ENCODE measurements at regions not wholly inside any gene's neighbourhood (a gene's known extent, or its start where the extent isn't known, plus 50 kb on each side); places are given as distances from the start of the nearest gene placed in this dataset.

- intact Hi-C loops (cut with DNase I) = no loop called here
- H3K27ac ChIP-seq (replicated peaks in 1 of 4) = no peak overlapping the region
- H3K36me3 ChIP-seq = no peaks in the 10 kb centered on the region
- H3K4me1 ChIP-seq = peaks cover 0 to 7% (median 2%) of the 10 kb centered on the region in 4 donors
- no peak for TF ChIP-seq POLR2A (IDR thresholded peaks at IDR 0.05; ENCODE audit: low read depth)
- TF ChIP-seq EP300 (IDR thresholded peaks at IDR 0.05) = no peak
- TF ChIP-seq, protein P1, sequence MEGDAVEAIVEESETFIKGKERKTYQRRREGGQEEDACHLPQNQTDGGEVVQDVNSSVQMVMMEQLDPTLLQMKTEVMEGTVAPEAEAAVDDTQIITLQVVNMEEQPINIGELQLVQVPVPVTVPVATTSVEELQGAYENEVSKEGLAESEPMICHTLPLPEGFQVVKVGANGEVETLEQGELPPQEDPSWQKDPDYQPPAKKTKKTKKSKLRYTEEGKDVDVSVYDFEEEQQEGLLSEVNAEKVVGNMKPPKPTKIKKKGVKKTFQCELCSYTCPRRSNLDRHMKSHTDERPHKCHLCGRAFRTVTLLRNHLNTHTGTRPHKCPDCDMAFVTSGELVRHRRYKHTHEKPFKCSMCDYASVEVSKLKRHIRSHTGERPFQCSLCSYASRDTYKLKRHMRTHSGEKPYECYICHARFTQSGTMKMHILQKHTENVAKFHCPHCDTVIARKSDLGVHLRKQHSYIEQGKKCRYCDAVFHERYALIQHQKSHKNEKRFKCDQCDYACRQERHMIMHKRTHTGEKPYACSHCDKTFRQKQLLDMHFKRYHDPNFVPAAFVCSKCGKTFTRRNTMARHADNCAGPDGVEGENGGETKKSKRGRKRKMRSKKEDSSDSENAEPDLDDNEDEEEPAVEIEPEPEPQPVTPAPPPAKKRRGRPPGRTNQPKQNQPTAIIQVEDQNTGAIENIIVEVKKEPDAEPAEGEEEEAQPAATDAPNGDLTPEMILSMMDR (IDR thresholded peaks at IDR 0.05) = no peak
- TF ChIP-seq POLR2AphosphoS5 (IDR thresholded peaks at IDR 0.05) = no peak
- H3K27me3 ChIP-seq = peaks cover 0 to 22% (median 0%) of the 10 kb centered on the region in 4 donors
- no peak for DNase-seq (ENCODE audit: extremely low spot score)
- WGBS = 5% methylated on average over 16 of the region's 16 CpGs
- no peaks in the 10 kb centered on the region for H3K9me3 ChIP-seq
- H3K4me3 ChIP-seq = no peak overlapping the region
Observed at GRCh38 chr18:72692086-72692485, 147.9 kb upstream of the CBLN2 start.

DNA sequence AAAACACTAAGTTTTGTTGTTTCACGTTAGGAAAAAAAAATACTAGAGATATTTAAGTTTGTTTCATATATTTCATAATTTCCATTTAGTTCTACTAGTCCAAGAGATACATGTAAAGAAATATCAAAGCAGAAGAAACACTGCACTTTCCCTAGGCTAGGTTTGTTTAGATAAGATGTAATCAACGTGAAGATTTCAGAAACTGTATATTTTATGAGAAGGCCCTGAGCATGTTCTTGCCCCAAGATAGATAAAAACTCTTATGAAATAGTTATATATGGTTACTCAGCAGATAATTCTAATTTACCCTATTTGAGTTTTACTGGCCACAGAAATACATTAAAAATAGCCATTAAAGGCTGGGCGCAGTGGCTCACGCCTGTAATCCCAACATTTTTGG, 143.6 kb upstream of the CBLN2 start:
- H3K27me3 ChIP-seq = peaks cover 0 to 12% (median 0%) of the 10 kb centered on the region in 4 donors
- H3K27ac ChIP-seq (replicated peaks in 1 of 4) = no peak overlapping the region
- intact Hi-C loops (cut with DNase I) = no loop called here
- TF ChIP-seq POLR2AphosphoS5 (IDR thresholded peaks at IDR 0.05) (no peak), EP300 (IDR thresholded peaks at IDR 0.05) (no peak), POLR2A (IDR thresholded peaks at IDR 0.05; ENCODE audit: low read depth) (no peak)
- H3K4me3 ChIP-seq = no peak overlapping the region
- no peaks in the 10 kb centered on the region for H3K9me3 ChIP-seq
- 63% methylated on average over 4 of the region's 4 CpGs for WGBS
- DNase-seq (ENCODE audit: extremely low spot score) = no peak
- H3K36me3 ChIP-seq = no peaks in the 10 kb centered on the region
- H3K4me1 ChIP-seq = peaks cover 0 to 7% (median 2%) of the 10 kb centered on the region in 4 donors

DNA sequence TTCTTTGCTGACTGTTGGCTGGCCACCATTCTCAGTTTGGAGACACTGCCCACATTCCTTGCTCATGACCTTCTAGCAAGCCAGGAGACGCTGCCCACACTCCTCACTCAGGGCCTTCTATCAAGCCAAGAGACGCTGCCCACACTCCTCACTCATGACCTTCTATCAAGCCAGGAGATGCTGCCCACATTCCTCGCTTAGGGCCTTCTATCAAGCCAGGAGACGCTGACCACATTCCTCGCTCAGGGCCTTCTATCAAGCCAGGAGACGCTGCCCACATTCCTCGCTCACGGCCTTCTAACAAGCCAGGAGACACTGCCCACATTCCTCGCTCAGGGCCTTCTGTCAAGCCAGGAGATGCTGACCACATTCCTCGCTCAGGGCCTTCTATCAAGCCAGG, 131.3 kb upstream of the CBLN2 start:
- no peak overlapping the region for H3K27ac ChIP-seq (replicated peaks in 1 of 4)
- no peaks in the 10 kb centered on the region for H3K4me1 ChIP-seq
- no peak for DNase-seq (ENCODE audit: extremely low spot score)
- no peaks in the 10 kb centered on the region for H3K9me3 ChIP-seq
- 64% methylated on average over 10 of the region's 10 CpGs for WGBS
- intact Hi-C loops (cut with DNase I) = no loop called here
- TF ChIP-seq, protein P1 (IDR thresholded peaks at IDR 0.05) = no peak
- TF ChIP-seq EP300 (IDR thresholded peaks at IDR 0.05) (no peak), POLR2A (IDR thresholded peaks at IDR 0.05; ENCODE audit: low read depth) (no peak), POLR2AphosphoS5 (IDR thresholded peaks at IDR 0.05) (no peak)
- no peaks in the 10 kb centered on the region for H3K27me3 ChIP-seq
- H3K36me3 ChIP-seq = no peaks in the 10 kb centered on the region
- H3K4me3 ChIP-seq = no peak overlapping the region

DNA sequence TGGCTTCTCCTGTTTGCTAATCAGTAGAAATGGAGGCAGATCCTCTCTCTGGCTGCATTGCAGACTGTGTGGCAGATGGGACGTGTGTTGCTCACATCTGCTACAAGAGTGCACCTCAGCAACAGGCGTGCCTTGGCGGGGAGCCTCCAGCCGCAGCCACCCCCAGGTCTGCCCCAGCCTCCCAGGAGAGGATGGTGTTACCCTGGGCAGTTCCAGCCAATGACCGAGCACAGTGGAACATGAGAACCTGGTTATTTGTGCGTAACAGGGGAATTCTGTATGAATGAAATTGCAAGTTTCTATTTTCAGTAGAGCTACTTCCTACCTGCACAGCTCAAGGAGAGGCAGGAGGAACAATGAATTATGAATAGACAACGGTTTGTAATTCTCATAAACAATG, 130.6 kb upstream of the CBLN2 start:
- DNase-seq (ENCODE audit: extremely low spot score) = no peak
- no peaks in the 10 kb centered on the region for H3K27me3 ChIP-seq
- H3K4me1 ChIP-seq = no peaks in the 10 kb centered on the region
- H3K4me3 ChIP-seq = no peak overlapping the region
- no peaks in the 10 kb centered on the region for H3K9me3 ChIP-seq
- H3K27ac ChIP-seq (replicated peaks in 1 of 4) = no peak overlapping the region
- TF ChIP-seq POLR2A (IDR thresholded peaks at IDR 0.05; ENCODE audit: low read depth) (no peak), EP300 (IDR thresholded peaks at IDR 0.05) (no peak), POLR2AphosphoS5 (IDR thresholded peaks at IDR 0.05) (no peak)
- TF ChIP-seq, protein P1 (IDR thresholded peaks at IDR 0.05) = no peak
- intact Hi-C loops (cut with DNase I) = no loop called here
- H3K36me3 ChIP-seq = no peaks in the 10 kb centered on the region
- WGBS = 80% methylated on average over 4 of the region's 7 CpGs

DNA sequence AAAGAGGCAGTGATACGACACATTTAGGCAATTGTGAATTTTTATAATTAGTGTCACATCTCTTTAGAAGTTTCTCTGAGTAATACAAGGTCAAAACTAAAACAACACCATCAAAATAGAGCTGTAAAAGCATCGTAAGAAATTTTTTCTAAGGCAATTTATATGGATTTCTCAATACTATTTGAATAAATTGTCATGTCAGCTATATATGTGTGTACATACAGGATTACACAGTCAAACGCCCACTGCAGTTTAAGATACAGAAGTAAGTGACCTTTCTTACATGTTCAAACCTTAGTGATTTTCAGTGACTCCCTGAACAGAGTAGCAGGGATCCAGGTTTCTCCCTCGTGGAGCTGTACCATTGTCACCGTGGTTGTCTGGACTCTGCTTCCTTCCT, 129.1 kb upstream of the CBLN2 start:
- H3K4me1 ChIP-seq = no peaks in the 10 kb centered on the region
- H3K27me3 ChIP-seq = no peaks in the 10 kb centered on the region
- intact Hi-C loops (cut with DNase I) = no loop called here
- no peaks in the 10 kb centered on the region for H3K9me3 ChIP-seq
- H3K36me3 ChIP-seq = no peaks in the 10 kb centered on the region
- TF ChIP-seq EP300 (IDR thresholded peaks at IDR 0.05) = no peak
- TF ChIP-seq POLR2AphosphoS5 (IDR thresholded peaks at IDR 0.05) = no peak
- no peak for TF ChIP-seq POLR2A (IDR thresholded peaks at IDR 0.05; ENCODE audit: low read depth)
- TF ChIP-seq, protein P1 (IDR thresholded peaks at IDR 0.05) = no peak
- DNase-seq (ENCODE audit: extremely low spot score) = no peak
- no peak overlapping the region for H3K27ac ChIP-seq (replicated peaks in 1 of 4)
- H3K4me3 ChIP-seq = no peak overlapping the region
- WGBS = 58% methylated on average over 5 of the region's 5 CpGs

Measured in esophagus muscularis mucosa (tissue), 4 donors.